GM19438 (cell line): ENCODE measurements at regions not wholly inside any gene's neighbourhood (a gene's known extent, or its start where the extent isn't known, plus 50 kb on each side); places are given as distances from the start of the nearest gene placed in this dataset.

Experiments used
- ATAC-seq: cut with Tn5 transposase; IDR thresholded peaks from one replicate; pipeline ENCODE4 v1.9.1; 2021; ENCODE audit warnings: low read depth; ENCODE audit not compliant: unreplicated experiment

GRCh38 chr16:55151561-55152305 lies 172.3 kb upstream of the IRX6 start:
- ATAC-seq, result no peak

GRCh38 chr16:55152875-55153390 lies 171.1 kb upstream of the IRX6 start:
- ATAC-seq, result no peak

GRCh38 chr16:55154262-55154661 lies 169.7 kb upstream of the IRX6 start:
- no peak for ATAC-seq

DNA sequence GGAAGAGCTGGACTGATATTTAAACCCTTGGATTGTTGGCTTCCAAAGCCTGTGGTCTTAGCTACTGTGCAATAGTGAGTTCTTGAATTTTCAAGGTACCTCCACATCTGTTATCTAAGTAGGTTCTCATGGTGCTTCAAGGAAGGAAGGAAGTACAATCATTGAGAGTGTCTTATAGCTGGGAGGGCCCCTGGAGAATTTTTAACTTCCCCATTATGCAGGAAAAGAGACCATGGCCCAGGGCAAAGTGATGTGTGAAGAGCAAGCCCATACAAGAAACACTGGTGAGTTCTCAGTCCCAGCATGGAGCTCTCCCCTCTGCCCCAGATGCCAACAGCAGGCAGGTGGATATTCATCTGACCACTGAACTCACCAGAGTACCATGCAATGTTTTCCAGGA lies 169.0 kb upstream of the IRX6 start:
- no peak for ATAC-seq

GRCh38 chr16:55155815-55156214 lies 168.2 kb upstream of the IRX6 start:
- no peak for ATAC-seq

DNA sequence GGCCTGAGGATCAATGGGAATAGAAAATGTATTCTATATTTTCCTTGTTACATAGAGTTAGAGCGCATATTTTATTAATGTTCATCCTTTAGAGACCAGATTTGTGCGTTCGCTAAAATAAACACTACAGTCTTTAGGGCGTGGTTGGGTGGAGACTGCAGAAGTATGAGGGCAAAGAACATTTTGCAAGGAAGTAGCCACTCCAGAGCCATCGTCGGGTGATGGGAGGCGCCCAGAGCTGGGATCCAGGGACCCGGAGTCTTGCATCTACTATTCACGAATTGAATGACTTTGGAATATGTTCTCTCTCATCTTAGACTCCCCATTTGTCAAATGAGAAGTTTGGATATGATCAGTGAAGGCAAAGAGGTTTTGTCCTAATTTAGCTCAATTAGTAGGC lies 154.2 kb upstream of the IRX6 start:
- no peak for ATAC-seq

- ATAC-seq, result no peak
Measured at GRCh38 chr16:55171241-55171640, 152.8 kb upstream of the IRX6 start.

- no peak for ATAC-seq
Measured at GRCh38 chr16:55175389-55175788, 148.6 kb upstream of the IRX6 start.

GRCh38 chr16:55176901-55177300 lies 147.1 kb upstream of the IRX6 start:
- ATAC-seq, result no peak

- no peak for ATAC-seq
Measured at GRCh38 chr16:55179411-55179810, 144.6 kb upstream of the IRX6 start.

DNA sequence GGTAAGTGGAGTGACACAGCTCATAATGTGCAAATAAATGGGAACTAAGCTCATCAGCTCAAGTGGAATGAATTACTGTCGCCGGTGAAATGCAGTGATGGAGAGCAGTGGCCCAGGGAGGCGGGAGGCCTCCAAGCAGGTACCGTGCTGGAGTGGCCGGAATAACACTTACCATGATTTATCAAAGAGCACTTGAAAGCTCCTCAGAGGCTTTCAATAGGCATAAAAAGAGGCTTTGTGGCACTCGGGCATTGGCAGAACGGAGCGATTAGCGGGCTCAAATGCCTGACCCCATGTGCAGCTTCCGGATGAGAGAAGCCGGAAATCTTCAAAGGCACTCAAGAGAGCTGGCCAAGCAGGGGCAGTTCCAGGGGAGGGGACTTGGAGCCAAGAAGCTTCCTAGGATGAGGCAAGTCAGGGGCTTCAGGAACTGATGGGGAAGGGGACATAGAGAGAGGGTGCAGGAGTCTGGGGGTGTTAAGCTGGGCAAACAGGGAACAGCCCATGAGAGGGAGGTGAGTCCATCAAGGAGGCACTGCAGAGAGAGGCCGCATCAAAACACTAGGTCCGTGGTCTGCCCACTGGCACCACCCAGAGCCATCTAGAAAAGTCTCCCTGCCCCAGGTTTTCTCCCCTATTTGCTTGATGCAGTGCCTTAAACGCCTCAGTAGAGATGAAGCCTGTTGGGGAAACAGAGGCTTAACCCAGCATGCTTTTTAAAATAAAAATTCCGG lies 144.0 kb upstream of the IRX6 start:
- ATAC-seq, result no peak

GRCh38 chr16:55184052-55184451 lies 140.0 kb upstream of the IRX6 start:
- no peak for ATAC-seq

GRCh38 chr16:55184619-55185018 lies 139.4 kb upstream of the IRX6 start:
- no peak for ATAC-seq

GRCh38 chr16:55189224-55189623 lies 134.8 kb upstream of the IRX6 start:
- no peak for ATAC-seq

GRCh38 chr16:55189682-55190636 lies 134.0 kb upstream of the IRX6 start:
- no peak for ATAC-seq

DNA sequence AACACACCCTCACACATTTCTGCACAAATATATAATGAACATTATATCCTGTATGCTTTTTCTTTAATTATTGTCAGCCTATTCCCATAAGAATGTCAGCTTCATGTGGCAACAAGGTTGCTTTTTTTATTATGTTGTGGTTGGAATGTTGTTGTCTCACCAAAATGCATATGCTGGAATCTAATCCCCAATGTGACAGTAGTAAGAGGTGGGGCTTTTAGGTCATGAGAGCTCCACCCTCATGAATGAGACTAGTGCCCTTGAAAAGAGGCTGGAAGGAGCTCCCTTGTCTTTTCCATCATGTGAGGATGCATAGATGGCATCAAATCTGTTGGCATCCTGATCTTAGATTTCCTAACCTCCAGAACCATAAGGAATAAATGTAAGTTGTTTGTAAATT lies 131.3 kb upstream of the IRX6 start:
- ATAC-seq, result no peak

DNA sequence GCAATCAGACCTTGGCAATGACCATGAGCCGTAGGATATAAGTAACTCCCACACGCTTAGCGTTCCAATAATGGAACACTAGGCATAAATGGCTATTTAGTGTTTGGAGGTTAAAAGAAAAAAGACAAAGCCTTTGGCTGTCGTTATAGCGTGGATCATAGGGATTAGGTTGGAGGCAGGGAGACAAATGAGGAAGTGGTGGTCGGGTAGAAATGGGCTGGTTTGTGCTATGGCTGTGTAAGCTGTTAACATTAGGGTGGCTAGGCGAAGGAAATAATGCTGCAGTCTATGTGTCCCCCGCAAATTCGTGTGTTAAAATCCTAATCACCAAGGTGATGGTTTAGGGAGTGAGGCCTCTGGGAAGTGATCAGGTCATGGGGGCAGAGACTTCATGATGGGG lies 120.4 kb upstream of the IRX6 start:
- peak; percentile 21 for ATAC-seq

GRCh38 chr16:55204069-55204468 lies 119.9 kb upstream of the IRX6 start:
- ATAC-seq, result peak; percentile 68

GRCh38 chr16:55204923-55205322 lies 119.1 kb upstream of the IRX6 start:
- ATAC-seq, result no peak

GRCh38 chr16:55207693-55208428 lies 116.1 kb upstream of the IRX6 start:
- ATAC-seq, result no peak
